T-helper 22 cell (primary cell): ENCODE measurements at regions not wholly inside any gene's neighbourhood (a gene's known extent, or its start where the extent isn't known, plus 50 kb on each side); places are given as distances from the start of the nearest gene placed in this dataset.

Experiments
- DNase-seq: peaks from one replicate; pipeline ENCODE4 v3.0.0-alpha.2; 2020; ENCODE audit warnings: low read depth

DNA sequence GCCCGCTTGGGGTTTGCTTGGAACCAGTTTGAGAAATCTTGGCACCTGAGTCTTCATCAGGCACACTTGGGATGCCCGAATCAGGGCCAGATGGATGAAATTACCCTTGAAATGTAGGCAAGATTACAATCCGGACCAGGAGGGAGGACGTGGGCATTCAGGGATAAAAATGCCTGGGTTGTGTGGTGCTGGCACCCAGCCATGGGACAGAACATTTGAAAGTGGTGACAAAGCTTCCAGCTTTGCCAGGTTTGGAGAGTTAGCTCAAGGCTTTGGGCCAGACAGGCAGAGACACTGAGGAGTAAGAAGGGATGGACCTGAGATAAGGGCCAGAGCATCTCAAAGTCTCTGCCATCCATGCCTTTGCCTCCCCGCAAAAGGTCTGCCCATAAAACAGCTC lies 182.2 kb downstream of the TTC32 start:
- DNase-seq, result no peak

DNA sequence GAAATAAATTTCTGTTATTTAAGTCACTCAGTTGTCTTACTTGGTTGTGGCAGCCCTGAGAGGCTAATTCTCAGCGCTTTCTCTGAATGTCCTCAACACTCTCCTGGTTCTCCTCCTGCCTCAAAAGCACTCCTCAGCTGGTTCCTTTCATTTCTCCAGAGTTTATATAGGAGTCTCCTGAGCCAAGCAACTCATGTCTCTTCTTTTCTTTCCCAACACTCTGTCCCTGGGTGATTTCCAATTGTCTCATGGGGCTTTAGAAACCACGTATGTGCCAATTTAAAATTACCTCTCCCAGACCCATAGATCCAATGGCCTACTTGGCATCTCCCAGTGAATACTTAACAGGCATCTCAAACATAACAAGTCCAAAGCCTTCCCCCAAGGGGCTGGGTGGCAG lies 184.3 kb downstream of the TTC32 start:
- no peak for DNase-seq

DNA sequence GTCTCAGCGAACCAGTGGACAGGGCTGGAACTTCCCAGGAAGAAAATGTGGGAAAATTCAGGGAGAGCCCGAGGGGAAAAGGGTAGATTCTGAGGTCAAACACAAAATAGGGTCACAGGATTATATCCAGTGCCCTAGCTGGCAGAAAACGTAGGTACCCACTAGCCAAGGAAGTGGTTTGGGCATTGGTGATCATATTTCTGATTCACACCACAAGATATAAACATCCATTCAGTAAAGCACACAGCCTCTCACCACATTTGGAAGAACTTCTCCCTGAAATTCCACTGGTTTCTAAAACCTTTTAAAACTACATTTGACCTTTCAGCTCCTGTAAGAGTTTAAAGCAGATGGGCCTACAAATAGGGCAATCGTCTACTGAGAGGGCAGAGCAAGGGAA lies 186.9 kb downstream of the TTC32 start:
- DNase-seq, result no peak

DNA sequence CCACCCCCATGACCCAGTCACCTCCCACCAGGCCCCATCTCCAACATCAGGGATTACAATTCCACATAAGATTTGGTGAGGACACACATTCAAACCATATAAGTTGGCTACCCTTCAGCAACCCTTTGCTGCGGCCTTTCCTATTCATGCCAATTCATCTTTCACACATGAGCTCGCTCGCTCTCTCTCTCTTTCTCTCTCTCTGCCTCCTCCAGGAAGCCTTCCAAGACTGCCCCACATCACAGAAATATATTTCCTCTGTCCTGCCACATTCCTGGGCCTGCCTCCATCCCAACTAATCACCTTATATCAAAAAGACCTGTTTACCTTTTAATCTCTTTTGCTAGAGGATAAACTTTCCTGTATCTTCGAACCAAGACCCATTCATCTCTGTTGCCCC lies 188.9 kb downstream of the TTC32 start:
- DNase-seq, result no peak

DNA sequence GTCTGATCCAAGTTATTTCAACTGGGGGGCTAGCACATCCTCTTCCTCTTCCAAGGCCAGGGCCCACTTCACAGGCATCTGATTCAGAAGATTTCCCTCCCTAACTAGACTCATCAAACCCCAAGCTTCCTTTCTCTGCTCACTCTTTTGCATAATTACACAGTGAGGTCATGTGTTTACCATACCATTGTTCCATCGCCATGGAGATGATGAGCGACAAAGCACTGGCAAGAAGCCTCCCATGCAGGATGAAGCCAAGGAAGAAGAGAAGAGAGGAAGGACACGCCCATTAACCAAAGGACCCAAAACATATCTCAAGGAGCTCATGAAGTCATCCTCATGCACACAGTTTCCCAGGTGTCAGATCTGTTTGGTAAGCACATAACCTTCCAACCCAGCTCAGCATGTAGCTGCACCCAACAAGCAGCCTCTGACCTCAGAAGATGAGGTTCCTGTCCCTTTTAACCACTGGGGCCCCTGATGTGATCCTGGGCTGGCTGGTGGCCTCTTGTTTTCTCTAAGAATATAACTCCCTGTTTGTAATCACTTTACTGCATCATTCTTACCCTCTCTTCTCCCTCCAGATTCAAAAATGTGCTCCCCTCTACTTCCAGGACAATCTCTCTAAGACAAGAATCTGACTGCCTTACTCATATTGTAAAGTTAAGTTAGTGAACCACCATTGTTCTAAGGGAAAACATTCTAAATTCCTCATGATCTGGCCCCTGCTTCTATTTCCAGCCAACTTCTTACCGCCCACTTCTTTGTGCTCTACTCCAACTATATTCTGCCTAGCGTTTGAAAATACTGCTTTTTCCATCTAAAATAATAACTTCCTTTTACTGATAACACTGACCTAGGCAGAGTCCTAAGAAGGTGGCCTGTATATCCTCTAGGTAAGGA lies 190.1 kb downstream of the TTC32 start:
- no peak for DNase-seq

DNA sequence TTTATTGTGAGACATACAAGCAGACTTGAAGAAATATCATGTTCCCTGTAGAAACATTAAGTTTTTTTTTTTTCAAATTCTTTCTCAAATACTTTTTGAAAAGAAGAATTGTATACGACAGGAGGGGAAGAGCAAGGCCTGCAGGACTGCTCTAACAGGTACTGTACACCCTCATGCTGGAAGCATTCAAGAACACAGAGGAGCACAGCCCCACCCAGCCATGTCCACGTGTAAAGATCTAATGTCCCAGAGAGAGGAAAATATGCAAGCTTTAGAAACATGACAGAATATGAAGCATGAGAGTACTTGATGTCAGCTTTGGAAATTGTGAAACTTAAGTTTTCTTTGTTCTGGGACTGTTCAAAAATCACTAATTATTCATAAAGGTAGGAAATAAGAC lies 191.6 kb downstream of the TTC32 start:
- no peak for DNase-seq

DNA sequence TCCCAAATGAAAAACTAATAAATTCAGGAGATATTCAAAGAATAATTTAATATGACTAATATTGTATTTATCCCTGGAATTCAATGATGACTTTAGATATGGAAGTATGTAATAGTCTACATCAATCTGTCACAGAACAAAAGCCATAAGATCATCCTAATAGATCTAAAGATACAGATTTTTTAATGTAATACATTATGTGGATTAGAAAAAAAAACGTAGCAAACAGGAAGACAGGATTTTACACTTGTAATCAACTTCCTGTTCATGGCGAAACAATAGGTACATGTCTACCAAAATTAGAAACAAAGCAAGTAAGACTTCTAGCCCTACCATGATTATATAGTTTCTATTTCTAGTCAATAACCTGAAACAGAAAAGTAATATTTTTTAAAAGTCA lies 192.2 kb downstream of the TTC32 start:
- no peak for DNase-seq

DNA sequence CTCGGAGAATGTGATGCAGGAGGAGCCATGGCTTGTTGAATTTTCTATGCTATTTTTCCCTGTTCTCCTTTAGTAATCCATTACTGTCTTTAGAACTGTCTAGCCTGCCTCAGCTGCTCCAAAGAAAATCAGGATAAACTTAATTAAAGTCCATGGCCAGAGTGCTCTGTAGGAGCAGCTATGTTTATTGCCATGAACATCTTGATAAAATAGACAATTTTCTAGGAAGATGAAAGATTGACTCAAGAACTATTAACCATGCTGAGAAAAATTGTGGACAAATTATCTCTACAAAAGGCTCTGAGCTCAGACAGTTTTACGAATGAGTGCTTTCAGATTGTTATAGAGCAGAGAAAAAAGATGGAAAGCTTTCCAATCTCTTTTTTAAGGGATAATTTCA lies 193.0 kb downstream of the TTC32 start:
- no peak for DNase-seq

DNA sequence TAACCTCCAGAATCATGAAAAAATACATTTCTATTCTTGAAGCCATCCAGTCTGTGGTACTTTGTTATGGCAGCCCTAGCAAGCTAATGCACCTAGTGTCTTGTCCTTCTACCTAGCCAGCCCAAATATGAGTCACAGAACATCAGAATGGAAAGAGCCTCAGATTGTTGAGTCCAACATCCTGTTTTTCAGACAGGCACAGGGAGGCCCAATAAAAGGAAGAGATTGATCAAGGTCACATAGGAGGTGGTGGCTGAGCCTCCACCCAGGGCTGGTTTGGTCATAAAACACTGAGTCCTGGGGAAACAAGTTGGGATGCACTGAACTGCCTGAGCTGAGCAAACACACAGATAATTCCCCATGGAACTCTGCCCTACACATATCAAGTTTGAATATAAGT lies 195.5 kb downstream of the TTC32 start:
- no peak for DNase-seq

DNA sequence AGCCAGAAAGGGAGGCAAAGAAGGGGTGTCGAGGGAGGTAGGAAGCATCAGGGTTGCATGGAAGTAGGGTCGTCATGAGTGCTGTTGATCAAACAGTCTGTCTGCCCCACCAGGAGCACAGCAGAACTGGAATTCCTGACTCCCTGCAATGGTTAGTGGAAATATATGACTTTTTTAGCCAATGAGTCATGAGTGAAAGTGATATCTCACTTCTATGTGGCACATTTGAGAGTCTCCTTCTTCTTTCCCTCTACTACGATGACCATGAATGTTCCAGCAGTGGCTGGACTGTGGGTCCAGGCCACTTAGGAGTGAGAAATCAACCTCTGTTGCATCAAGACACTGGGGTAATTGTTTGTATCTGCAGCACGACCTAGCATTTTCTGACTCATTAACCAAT lies 199.5 kb downstream of the TTC32 start:
- no peak for DNase-seq

DNA sequence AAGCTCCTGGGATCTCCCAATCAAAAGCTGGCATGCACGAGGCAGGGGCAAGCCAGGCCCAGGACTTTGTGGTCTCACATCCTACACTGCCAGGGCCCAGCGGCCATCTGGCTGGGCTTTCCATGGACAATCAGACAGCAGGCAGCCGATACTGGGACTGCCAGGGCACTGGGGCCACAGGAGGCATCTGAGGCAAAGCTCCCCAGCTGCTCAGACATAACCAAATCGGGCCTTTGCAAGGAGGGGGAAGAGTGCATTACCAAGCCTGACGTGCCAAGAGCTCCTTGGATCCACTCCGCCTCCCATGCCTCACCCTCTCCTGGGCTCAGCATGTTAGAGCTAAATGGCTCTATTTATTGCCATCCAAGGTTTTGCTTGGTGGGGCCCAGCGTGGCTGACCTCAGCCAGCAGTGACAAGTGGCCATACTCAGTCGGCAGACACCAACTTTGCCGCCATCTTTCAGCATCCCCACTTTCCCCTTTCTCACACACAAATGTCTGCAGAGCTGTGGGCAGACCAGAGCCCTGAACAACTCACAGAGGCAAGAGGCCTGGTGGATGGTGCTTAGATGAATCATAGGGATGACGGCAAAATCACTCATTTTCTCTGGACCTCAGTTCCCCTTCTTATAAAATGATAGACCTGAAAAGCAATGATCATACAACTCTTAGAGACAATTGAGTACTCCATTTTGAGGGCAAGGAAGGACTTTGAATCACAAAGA lies 200.8 kb downstream of the TTC32 start:
- DNase-seq, result no peak

DNA sequence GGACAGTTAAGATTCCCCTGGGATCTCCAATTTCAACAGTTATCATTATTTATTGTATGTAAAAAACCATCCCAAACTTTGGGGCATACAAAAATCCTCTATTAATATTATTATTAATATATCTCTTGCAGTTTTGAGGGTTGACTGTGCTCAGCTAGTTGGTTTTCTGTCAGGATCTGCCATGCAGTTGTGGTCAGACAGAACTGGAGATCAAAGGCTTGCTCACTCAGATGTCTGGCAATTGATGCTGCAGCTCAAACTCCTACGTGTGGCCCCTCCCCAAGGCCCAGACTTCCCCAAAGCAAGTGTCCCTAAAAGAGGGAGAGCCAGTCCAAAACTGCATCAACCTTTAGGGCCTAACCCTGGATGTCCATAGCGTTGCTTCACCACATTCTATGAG lies 204.7 kb downstream of the TTC32 start:
- DNase-seq, result no peak

DNA sequence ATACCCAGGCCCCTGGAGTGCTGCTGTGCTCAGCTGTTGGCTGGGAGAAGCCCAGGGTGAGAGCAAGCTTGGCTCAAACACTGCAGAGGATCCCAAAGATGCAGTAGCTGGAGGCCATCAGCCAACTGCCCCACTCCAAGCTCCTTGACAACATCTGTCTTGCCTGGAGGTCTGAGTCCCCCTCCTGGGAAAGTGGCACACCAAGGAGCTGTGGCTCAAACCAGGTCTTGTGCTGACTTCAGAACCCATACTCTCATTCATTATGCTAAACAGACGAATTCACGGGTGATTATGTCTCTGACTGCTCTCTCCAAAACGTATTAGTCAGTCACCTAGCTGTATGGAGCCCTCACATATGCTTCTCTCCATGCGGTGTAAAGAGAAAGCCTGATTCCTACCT lies 206.1 kb downstream of the TTC32 start:
- DNase-seq, result no peak

DNA sequence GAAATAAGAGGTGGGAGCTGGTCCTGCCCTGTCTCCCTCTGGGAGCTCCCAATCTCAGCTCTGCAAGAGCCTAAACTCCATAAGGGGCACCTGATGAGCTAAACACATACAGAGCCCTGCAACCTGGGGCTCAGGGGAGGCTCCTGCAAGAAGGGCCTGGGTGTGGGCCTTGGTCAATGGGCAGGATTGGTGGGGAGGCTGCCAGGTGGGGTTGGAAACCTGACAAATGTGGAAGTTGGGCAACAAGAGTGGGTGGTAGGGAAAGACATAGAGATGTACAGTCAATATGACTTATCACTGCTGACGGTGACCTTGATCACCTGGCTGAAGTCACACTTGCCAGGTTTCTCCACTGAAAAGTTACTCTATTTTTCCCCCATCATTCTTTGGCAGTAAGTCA lies 209.9 kb downstream of the TTC32 start:
- no peak for DNase-seq

DNA sequence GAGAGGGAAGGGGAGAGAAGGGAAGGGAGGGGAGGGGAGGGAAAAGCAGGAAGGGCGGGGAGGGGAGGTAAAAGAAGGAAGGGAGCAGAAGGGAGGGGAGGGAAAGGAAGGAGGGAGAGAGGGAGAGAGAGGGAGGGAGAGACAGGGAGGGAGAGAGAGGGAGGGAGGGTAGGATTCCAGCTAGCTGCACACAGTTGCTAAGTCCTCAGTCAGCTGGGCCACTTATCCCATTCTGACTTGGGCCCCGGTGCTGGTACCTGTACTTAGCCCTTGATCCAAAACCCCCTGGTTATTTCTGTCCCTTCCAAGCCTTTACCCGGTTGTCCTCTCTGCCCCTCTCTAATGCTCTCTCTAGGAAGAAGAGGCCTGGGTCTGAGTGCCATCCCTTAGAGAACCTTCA lies 211.4 kb downstream of the TTC32 start:
- DNase-seq, result no peak

DNA sequence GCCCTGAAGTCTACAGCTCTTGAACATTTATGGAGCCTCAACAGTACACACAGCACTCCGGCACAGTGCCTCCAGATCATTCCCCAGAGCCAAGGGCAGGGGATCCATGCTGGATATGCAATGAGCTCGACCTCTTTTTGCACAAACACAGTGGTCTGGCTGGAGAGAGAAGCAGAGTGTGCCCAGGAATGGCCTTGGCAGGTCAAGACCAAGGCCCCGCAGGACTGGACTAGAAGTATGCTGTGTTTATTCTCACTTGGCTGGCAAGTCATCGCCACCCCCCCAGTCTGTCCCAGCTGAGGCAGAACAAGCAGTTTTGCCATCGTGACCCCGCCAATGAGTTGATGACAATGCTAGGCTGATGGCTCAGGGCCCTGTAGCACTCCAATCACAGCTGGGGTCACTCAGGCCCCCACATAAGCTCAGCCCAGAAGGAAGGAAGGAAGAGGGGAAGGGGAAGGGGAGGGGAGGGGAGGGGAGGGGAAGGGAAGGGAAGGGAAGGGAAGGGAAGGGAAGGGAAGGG lies 212.1 kb downstream of the TTC32 start:
- no peak for DNase-seq

DNA sequence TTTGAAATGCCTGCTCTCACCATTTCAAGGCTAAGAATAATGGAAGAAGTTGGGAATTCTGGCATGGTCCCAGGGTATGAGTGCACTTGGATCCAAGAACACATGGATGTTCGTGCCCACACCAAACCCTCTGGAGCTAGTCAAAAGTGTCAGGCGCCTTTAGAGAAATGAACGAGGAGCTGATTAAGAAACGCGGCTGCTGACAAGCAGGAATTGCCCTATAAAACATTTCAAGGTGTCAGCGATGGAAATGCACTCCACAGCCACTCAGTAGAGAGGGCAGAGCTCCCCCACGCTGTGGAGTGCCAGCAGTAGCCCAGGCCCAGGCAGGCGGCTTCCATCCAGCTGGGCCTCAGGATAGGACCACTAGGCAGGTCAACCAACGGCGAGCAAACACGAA lies 213.7 kb downstream of the TTC32 start:
- DNase-seq, result no peak

DNA sequence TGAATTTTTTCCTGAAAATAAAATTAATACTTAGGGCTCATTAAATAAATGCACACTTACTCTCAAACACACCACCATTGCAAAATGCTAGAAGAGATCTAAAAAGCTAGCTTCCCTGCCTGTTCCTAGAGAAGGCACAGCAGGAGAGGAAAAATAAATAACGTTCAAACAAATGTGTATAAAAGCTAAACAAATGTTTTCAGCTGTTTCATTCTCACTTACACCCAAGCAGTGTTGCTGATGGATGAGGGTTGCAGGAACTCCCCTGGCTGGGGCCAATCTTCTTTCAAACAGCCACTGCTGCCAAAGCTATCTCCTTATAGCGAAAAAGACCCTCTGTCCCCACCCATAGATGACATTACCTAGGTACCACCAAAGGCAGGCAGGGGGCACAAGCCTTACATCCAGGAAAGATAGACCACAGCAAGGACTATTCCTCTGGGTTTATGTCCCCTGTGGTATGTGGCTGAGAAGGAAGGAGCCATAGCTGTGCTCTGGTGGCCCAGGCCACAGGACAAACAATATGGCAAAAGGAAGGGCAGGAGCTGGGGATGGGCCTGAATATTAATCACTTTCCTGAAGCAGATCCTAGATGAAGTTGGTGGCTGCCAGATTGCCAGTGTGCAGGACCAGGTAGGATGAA lies 214.6 kb downstream of the TTC32 start:
- DNase-seq, result no peak

DNA sequence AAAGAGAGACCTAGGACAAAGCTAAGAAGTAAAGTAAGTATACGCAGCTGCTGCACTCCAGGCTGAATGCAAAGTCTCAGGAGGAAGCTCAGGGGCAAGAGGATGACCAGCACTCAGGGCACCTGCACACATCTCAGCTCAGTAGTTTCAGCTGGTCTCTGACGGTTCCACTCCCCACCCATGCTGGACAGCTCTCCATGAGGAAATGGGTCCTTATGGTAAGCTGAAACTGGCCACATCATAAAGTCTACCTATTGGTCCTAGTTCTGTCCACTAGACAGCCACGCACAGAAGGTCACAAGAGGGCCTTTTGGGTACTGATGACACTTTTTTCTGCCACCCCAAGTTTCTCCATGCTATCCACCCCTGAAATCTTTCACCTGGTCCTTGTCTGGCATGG lies 215.3 kb downstream of the TTC32 start:
- DNase-seq, result no peak

DNA sequence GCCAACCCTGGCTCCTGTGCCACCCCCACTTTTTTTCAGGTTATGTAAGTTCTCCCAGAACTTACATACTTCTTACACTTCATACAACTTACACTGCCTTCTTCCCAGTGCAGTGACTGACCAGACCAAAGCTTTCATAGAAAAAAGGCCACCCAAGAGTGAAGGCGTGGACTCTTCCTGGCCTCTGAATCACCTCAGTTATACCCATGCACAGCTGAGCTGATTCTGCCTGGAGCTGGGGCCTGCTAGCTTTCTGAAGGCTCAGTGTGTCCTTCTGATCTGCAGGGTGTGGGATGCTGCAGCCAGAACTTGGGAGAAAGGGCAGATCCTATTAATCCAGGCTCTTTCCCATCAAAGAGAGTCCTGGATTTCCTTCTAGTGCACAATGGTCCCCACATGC lies 216.1 kb downstream of the TTC32 start:
- no peak for DNase-seq

DNA sequence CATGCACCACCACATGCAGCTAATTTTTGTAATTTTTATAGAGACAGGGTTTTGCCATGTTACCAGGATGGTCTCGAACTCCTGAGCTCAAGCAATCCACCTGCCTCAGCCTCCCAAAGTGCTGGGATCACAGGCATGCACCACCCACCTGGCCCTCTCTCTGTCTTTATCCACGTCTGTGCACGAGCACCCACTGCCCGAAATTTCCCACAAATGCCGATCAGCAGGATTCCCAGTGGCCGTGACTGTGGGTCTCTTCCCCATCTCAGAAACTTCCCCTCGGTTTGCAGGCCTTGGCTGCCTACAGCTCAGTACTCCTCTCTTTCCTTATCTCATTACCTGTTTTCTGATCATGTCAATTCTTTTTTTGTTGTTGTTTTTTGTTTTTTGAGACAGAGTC lies 217.3 kb downstream of the TTC32 start:
- DNase-seq, result no peak

DNA sequence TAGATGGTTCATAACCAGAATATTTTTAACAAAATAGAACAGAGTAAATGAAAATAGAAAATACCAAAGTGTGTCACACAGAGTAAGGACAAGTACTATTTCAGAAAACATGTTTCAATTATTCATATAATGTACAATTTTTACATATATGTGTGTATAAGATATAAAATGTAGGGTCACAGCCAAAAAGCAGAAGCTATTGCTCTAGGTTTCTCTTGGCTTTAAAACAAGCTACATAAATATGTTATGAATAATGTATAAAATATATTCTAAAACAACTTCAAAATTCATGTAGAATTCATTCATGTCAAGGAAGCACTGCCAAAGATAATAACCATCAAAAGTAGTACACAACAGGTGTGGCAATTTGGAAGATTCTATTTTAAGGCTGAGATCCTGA lies 218.2 kb downstream of the TTC32 start:
- DNase-seq, result no peak

DNA sequence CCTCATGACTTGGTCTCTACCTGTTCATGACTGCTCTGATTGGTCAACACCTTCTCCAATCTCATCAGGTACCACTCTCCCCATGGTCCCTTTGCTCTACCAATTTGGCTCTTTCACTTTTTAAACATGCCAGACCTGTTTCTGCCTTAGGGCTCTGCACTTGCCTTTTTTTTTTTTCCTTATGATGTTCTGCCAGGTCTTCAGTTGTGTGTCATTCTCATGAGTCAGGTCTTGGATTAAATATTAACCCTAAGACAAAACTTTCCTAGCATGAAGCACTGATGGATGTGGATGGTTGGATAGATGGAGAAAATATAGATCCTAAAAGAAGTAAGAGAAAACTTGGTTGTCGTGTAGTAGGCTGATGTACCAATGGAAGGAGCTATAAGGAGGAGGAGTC lies 219.3 kb downstream of the TTC32 start:
- DNase-seq, result no peak
